Thoracic aorta (tissue), 2 donors: ENCODE measurements at regions not wholly inside any gene's neighbourhood (a gene's known extent, or its start where the extent isn't known, plus 50 kb on each side); places are given as distances from the start of the nearest gene placed in this dataset.

Experiments used
- ATAC-seq: fragments of 150-250 bp; one replicate; pipeline ENCODE4 v1.8.0; 2017; ENCODE audit warnings: low read depth; ENCODE audit not compliant: insufficient number of reproducible peaks, low FRiP score
- DNase-seq: peaks from one replicate; pipeline ENCODE4 v3.0.0-alpha.2; 2020; ENCODE audit warnings: low spot score
- H3K27ac ChIP-seq, 2 donors: fragments of 200-600 bp; sonication (generic); 1 replicate in 1 of 2; 2 replicates in 1 of 2; pipeline ENCODE4 v1.5.1; 2016; ENCODE audit warnings: mild to moderate bottlenecking in 2 of 2, moderate library complexity in 2 of 2
- H3K27me3 ChIP-seq: fragments of 200-600 bp; sonication (generic); replicated peaks from 2 replicates; pipeline ENCODE4 v1.6.0; 2016; ENCODE audit warnings: mild to moderate bottlenecking; ENCODE audit not compliant: insufficient read depth
- H3K36me3 ChIP-seq: fragments of 200-600 bp; sonication (generic); one replicate; pipeline ENCODE4 v1.5.1; 2016
- H3K4me1 ChIP-seq, 2 donors: fragments of 200-600 bp; sonication (generic); 1 replicate in 1 of 2; 2 replicates in 1 of 2; pipeline versions ENCODE4 v1.5.1 to v1.6.0; 2016; ENCODE audit warnings: low read depth in 2 of 2, mild to moderate bottlenecking in 1 of 2; ENCODE audit not compliant: control insufficient read depth in 1 of 2
- H3K4me3 ChIP-seq: fragments of 200-600 bp; sonication (generic); 2 replicates; pipeline ENCODE4 v1.5.1; 2016; ENCODE audit warnings: mild to moderate bottlenecking
- H3K9me3 ChIP-seq: fragments of 200-600 bp; sonication (generic); 2 replicates; pipeline ENCODE4 v1.5.1; 2016
- CTCF ChIP-seq: fragments of 200-600 bp; sonication (generic); IDR thresholded peaks from one replicate; pipeline ENCODE4 v1.5.1; 2019; ENCODE audit warnings: antibody characterized with exemption

GRCh38 chr22:27424319-27424718 lies 377.2 kb downstream of the MN1 start:
- ATAC-seq, result no peak
- no peaks in the 10 kb centered on the region for H3K9me3 ChIP-seq
- no peak for TF ChIP-seq CTCF
- no peak overlapping the region for H3K27ac ChIP-seq
- no peak for DNase-seq
- H3K36me3 ChIP-seq, result no peaks in the 10 kb centered on the region
- H3K4me3 ChIP-seq, result no peak overlapping the region
- peaks cover 14 to 22% of the 10 kb centered on the region in 2 donors for H3K4me1 ChIP-seq
- no peaks in the 10 kb centered on the region for H3K27me3 ChIP-seq

- Histone ChIP-seq H3K4me3 (no peak overlapping the region), H3K27ac (no peak overlapping the region), H3K36me3 (no peaks in the 10 kb centered on the region), H3K27me3 (no peaks in the 10 kb centered on the region), H3K9me3 (peaks cover 7% of the 10 kb centered on the region), H3K4me1 (no peaks in the 10 kb centered on the region)
- ATAC-seq (no peak), DNase-seq (no peak)
- TF ChIP-seq CTCF, result no peak
These were observed 372.1 kb downstream of the MN1 start for GRCh38 chr22:27429476-27429875.

- TF ChIP-seq CTCF, result no peak
- Histone ChIP-seq H3K4me3 (no peak overlapping the region), H3K9me3 (peaks cover 7% of the 10 kb centered on the region), H3K4me1 (peaks cover 0 to 7% of the 10 kb centered on the region in 2 donors), H3K27ac (no peak overlapping the region), H3K36me3 (no peaks in the 10 kb centered on the region), H3K27me3 (no peaks in the 10 kb centered on the region)
- ATAC-seq (no peak), DNase-seq (no peak)
These were observed 370.5 kb downstream of the MN1 start for GRCh38 chr22:27431081-27431480.

DNA sequence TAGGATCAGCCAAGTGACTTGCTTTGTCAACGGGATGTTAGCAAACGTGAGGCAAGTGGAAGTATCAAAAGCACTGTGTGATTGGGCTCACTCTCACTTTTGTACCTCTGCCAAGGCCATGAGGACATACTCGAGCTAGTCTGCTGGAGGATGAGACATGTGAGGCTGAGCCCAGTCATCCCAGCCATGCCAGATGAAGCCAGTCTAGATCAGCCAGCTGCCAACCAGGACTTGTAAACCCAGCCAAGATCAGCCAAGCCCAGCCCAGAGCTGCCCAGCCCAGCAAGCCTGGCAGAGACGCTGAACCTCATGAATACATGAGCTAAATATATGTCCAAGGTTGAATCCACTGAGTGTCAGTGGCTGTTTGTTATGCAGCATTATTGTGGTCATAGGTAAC lies 369.7 kb downstream of the MN1 start:
- TF ChIP-seq CTCF, result no peak
- no peak overlapping the region for H3K27ac ChIP-seq
- no peaks in the 10 kb centered on the region for H3K36me3 ChIP-seq
- no peak for DNase-seq
- peaks cover 0 to 15% of the 10 kb centered on the region in 2 donors for H3K4me1 ChIP-seq
- no peaks in the 10 kb centered on the region for H3K27me3 ChIP-seq
- H3K4me3 ChIP-seq, result no peak overlapping the region
- ATAC-seq, result no peak
- peaks cover 7% of the 10 kb centered on the region for H3K9me3 ChIP-seq

GRCh38 chr22:27433099-27433498 lies 368.5 kb downstream of the MN1 start:
- Histone ChIP-seq H3K4me1 (peaks cover 0 to 19% of the 10 kb centered on the region in 2 donors), H3K9me3 (peaks cover 7% of the 10 kb centered on the region), H3K36me3 (no peaks in the 10 kb centered on the region), H3K4me3 (no peak overlapping the region), H3K27me3 (no peaks in the 10 kb centered on the region), H3K27ac (no peak overlapping the region)
- DNase-seq (no peak), ATAC-seq (no peak)
- no peak for TF ChIP-seq CTCF
